ENCODE measurements at regions not wholly inside any gene's neighbourhood (a gene's known extent, or its start where the extent isn't known, plus 50 kb on each side); places are given as distances from the start of the nearest gene placed in this dataset.

- no peak for DNase-seq (ENCODE audit: low read depth in 1 of 2, low spot score in 1 of 2)
Measured at GRCh38 chr17:72422505-72423285, 301.9 kb downstream of the SOX9 start.

DNA sequence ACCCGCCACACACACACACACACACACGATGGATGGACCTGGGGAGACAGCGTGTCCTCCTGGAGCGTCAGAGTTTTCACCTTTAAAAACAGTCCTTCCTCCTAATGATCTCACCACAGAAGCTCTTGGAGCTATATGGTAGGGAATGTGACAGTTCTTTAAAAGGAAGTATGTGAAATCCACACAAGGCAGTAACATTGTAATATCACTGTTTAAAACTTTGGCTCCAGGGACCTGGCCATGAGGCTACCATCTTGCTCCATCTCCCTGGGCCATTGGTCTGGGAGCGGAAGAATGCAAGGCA lies 302.4 kb downstream of the SOX9 start:
- DNase-seq (ENCODE audit: low read depth in 1 of 2, low spot score in 1 of 2), result no peak

GRCh38 chr17:72423718-72424117 lies 302.9 kb downstream of the SOX9 start:
- DNase-seq (ENCODE audit: low read depth in 1 of 2, low spot score in 1 of 2), result no peak

GRCh38 chr17:72424505-72425117 lies 303.8 kb downstream of the SOX9 start:
- no peak for DNase-seq (ENCODE audit: low read depth in 1 of 2, low spot score in 1 of 2)

GRCh38 chr17:72425133-72425793 lies 304.4 kb downstream of the SOX9 start:
- no peak for DNase-seq (ENCODE audit: low read depth in 1 of 2, low spot score in 1 of 2)

GRCh38 chr17:72425794-72426168 lies 305.0 kb downstream of the SOX9 start:
- no peak for DNase-seq (ENCODE audit: low read depth in 1 of 2, low spot score in 1 of 2)

- no peak for DNase-seq (ENCODE audit: low read depth in 1 of 2, low spot score in 1 of 2)
Measured at GRCh38 chr17:72426321-72426720, 305.5 kb downstream of the SOX9 start.

DNA sequence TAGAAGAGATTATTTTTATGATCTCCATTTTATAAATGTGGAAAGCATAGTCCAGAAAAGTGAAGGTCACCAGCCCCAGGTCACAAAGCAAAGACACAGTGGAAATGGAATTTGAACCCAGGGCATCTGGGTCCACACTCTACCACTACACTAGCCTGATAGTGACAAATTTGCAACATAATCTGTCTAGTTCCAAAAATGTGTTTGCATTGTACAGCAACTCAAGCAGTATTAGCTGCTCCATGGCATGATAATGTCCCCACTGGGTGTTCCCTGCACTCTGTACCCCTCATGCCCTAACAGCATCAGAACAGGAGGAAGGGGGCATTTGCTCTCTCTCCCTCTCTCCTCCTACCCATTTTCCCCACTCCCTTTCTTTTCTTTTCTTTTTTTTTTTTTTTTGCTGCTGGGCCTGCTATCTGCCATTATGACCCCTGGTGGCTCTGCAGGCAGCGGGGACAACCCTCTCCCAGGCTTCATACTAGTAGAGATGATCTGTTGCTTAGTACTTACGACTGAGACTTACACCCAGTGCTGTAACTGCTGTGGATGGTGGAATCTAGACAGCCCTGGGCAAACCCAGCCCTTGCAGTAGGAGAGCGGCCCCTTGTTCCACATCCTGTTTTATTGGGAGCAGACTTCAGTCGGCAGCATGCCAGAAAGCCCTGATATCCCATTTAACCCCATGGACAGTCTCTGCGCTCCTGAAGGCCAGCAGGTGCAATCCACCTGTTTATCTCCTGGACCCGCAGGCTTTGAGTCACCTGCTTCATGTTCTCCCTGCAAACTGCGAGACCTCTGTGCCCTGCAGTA lies 306.3 kb downstream of the SOX9 start:
- no peak for DNase-seq (ENCODE audit: low read depth in 1 of 2, low spot score in 1 of 2)

GRCh38 chr17:72427761-72428109 lies 306.9 kb downstream of the SOX9 start:
- no peak for DNase-seq (ENCODE audit: low read depth in 1 of 2, low spot score in 1 of 2)

DNA sequence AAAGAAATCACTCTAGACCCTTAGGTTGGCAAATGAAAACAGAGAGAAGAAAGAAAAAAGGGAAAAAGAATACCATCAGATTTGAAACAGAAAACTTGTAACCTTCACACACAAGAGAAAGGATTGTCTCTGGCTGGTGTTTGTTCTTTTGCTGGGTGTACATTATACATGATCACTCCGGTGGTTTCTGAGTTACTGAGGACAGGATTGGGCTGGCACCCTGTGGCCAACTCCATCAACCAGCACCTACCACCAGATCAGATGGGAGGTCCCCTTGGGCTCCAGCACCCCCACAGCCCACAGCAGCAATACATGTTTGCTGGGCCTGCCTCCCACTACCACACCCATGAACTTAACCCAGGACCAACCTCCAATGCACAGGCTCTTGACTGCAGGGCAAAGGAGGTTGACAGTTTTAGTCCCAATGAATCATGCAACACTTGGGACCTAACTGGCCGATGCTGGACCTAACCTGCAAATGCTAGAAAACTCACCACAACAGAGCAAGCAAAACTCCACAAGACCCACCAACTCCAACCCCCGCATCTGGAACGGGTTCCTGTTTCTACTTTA lies 308.3 kb downstream of the SOX9 start:
- DNase-seq (ENCODE audit: low read depth in 1 of 2, low spot score in 1 of 2), result no peak

- DNase-seq (ENCODE audit: low read depth in 1 of 2, low spot score in 1 of 2), result no peak
Measured at GRCh38 chr17:72430611-72431432, 310.0 kb downstream of the SOX9 start.

- no peak for DNase-seq (ENCODE audit: low read depth in 1 of 2, low spot score in 1 of 2)
Measured at GRCh38 chr17:72432143-72432621, 311.4 kb downstream of the SOX9 start.

GRCh38 chr17:72432881-72433280 lies 312.1 kb downstream of the SOX9 start:
- DNase-seq (ENCODE audit: low read depth in 1 of 2, low spot score in 1 of 2), result no peak

DNA sequence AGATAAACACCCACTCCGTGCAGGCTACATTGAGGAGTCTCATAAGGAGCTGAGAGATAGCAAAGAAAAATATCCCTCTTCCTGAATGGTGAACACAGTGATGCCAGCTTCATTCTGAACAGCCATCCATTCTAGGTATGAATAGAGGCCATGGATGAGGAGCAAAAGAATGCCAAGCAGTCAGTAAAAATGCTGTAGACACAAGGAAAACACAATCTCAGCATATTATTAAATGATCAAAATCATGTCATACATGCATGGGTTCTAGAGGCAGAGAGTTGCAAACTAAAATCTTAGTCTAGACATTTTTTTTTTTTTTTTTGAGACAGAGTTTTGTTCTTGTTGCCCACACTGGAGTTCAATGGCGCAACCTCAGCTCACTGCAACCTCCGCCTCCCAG lies 313.0 kb downstream of the SOX9 start:
- DNase-seq (ENCODE audit: low read depth in 1 of 2, low spot score in 1 of 2), result no peak

DNA sequence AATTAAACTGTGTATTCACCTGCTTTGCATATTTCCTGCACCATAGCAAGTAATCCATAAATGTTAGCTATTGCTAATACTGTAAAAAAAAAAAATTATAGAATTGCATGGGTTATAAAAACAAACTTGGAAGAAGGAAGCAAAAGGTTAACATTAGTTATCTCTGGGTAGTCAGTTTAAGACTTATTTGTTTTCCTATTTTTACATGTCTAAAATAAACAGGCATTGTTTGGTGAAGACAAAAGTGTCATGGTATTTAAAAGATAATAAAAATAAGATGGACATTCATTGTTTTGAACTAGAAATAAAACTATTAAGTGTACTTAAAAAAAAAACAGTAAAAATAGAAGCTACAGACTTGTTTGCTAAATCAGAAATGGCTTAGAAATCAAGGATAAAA lies 313.8 kb downstream of the SOX9 start:
- DNase-seq (ENCODE audit: low read depth in 1 of 2, low spot score in 1 of 2), result no peak

GRCh38 chr17:72434991-72435618 lies 314.3 kb downstream of the SOX9 start:
- DNase-seq (ENCODE audit: low read depth in 1 of 2, low spot score in 1 of 2), result no peak

- DNase-seq (ENCODE audit: low read depth in 1 of 2, low spot score in 1 of 2), result no peak
Measured at GRCh38 chr17:72438783-72439182, 318.0 kb downstream of the SOX9 start.

GRCh38 chr17:72439893-72440502 lies 319.2 kb downstream of the SOX9 start:
- DNase-seq (ENCODE audit: low read depth in 1 of 2, low spot score in 1 of 2), result no peak

- no peak for DNase-seq (ENCODE audit: low read depth in 1 of 2, low spot score in 1 of 2)
Measured at GRCh38 chr17:72440961-72441360, 320.1 kb downstream of the SOX9 start.

DNA sequence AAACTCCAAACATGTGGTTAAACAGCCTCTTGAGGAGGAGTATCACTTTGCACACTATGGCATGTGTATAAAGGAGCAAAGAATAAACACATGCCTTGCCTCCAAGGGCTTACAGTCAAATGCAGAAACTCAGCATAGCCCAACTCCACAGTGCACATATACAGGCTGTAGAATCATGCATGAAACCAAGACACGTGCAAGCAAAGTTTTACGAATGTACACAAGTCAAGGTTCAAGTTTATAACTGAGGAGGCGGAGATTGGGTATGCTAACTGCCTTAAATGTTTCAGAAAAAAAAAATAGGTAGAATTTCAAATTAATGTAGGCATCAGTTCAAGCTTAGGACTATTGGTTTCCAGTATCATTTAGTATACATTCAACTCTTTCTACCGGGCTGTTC lies 321.1 kb downstream of the SOX9 start:
- no peak for DNase-seq (ENCODE audit: low read depth in 1 of 2, low spot score in 1 of 2)

Data from stimulated activated CD4-positive, alpha-beta T cell treated with anti-CD3 and anti-CD28 coated beads, Interleukin-15, amount 100 ng/mL, for 1 hour (primary cell).